GDM1 (cell line): ENCODE measurements at regions not wholly inside any gene's neighbourhood (a gene's known extent, or its start where the extent isn't known, plus 50 kb on each side); places are given as distances from the start of the nearest gene placed in this dataset.

Source experiments
- DNase-seq: peaks from one replicate; lab custom pipeline; 2025; lab: John Stamatoyannopoulos, UW

DNA sequence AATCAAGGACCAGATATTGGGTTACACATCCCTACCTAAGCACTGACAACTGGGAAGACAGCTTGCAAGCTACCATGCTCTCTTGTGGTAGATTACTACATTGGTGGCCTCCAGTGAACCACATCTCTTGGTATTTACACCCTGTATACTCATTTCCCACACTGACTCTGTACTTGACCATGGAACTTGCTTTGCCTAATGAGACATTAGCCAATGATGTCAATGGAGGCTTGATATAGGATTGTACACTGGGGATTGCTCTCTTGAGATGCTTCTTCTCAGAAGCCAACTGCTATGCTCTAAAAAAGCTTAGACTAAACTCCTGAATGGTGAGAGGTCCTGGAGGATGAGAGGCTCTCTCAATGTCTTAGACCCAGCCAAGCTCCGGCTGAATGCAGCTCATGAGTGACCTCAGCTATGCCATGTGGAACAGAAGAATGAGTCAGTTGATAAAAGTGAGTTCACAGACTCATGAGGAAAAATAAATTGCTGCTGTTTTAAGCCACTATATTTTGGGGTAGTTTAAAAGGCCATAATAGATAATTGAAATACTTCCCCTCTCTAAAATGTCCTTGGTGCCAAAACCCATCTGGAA lies 61.5 kb upstream of the GALNT15 start:
- no peak for DNase-seq

DNA sequence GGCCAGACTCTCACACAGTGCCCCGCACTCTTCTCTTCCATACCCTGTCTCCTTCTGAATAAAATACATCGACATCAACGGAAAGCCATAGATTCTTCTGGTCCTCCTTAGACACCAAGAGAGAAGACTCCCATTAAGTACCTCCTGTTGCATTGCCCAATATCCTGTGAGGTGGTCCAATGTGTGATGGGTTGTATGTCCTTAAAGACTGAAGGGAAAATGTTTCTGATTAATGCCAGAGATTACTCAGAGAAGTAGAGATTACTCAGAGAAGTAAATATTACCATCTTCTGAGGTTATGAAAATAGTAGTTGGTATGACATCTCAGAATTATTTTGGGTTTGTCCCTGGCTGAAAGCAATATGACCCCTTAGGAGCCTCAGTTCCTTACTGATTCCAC lies 60.8 kb upstream of the GALNT15 start:
- no peak for DNase-seq

DNA sequence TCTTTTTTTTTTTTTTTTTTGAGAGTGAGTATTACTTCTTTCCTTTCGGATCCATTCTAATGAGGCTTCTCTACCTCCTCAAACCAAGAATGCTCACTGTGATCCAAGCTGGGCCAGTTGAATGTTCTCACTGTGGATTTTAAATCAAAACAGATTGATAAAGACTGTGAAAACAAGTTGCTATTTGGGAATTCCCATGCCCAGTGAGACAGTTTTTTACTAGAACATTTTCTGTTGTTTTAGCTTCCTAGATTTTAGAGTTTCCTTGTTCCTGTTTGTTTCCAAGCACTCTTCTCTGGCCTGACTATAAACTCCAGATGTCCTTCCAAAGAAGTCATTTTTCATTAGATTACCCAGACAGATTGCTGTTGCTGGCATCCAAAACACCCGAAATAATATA lies 60.1 kb upstream of the GALNT15 start:
- DNase-seq: no peak

DNA sequence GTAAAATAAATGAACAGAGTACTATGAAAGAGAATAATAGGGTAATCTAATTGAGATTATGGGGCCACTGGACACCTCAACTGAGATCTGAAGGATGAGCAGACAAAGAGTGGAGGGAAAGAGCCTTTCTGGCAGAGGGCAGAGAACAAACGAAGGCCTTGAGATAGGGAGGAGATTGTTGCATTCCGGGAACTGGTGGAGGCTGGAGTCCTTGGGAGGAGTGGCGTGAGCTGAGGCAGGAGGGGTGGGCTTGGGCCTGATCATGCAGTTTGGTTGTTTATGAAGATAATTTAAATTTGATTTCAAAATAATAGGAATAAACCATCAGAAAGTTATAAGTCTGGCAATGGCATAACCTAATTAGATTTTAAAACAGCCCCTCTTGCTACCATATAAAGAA lies 59.5 kb upstream of the GALNT15 start:
- DNase-seq: no peak

DNA sequence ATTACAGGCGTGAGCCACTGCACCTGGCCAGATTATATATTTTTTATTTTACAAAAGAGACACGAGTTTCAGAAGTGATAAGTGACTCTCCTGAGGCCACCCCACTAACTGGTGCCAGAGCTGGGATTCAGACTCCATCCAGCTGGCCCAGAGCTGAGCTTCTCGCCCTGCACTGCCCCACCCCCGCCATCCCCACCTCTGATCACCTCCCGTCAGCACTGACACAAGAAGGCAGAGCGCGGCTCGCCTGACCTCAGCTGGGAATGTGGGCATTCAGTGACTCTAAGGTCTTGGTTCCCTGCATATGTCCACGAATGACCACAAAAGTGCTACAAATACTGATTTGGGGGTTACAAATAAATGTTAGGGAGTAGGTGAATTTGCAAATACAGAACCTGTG lies 56.1 kb upstream of the GALNT15 start:
- DNase-seq: no peak

DNA sequence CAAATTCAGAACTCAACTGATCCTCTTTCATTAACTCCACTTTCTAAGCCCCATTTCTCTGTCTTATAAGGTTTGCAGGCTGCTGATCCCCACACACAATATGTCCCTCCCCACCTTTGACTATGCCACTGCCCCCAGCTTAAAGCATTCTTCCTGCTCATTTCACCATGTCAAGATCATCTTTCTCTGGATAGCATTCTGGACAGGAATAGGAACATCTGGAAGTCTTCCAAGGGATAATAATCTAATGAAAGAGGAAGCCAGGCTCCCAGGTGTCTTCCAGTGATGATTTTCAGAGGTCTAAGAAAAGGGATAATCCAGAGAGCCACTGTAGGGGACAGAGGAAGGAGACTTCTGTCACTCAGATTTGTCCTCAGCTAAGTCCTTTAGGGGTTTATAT lies 54.6 kb upstream of the GALNT15 start:
- DNase-seq: no peak

DNA sequence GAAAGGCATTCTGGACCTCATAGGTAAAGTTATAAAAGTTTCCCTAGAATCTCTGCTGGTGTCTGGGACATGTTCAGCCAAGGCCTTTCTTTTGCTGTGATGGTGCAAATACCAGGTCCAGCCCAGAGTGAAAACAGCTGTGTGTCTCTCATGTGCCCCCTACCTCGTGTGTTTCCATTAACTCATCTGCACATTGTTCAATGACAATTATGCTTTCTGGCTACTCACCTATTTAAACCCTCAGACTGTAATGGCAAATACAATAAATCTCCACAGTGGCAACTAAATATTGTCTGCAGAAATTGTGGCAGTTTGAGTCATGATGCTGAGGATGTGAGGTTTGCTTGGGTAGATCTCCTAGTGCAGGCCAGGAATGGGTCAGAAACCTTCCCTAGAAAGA lies 53.1 kb upstream of the GALNT15 start:
- DNase-seq: no peak

DNA sequence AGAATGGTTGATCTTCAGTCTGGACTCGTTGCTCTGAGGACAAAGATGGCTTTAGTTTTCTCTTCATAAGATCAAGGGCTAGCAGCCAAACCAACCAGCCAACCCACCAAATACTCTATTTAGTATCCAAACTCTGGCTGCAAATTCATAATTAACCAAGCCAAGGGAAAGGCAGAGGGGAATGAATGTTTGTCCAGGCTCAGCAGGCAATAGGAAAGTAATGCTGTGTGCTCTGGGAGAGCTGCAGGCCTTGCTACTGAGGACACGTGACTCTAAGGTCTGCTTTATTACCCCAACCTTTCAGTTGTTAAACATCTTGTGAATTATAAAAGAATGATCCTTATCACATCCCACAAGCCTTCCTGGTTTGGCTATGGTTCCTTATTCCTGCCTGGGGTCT lies 52.3 kb upstream of the GALNT15 start:
- no peak for DNase-seq

DNA sequence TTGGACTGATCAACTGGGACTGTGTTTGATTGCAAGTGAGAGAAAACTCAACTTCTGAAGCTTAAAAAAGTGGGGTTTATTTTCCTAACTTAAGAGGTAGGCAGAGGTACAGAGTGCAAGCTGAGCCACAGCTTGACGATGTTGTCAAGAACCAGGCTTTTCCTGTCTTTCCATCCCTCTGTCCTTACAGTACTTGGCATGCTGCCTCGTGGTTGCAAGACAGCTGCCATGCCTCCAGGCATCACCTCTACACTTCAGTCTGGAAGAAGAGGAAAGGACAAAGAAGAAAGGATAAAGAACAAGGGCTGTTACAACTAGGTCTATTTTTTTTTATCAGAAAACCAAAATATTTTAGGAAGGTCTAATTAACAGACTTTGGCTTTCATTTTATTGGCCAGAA lies 51.8 kb upstream of the GALNT15 start:
- DNase-seq: no peak

DNA sequence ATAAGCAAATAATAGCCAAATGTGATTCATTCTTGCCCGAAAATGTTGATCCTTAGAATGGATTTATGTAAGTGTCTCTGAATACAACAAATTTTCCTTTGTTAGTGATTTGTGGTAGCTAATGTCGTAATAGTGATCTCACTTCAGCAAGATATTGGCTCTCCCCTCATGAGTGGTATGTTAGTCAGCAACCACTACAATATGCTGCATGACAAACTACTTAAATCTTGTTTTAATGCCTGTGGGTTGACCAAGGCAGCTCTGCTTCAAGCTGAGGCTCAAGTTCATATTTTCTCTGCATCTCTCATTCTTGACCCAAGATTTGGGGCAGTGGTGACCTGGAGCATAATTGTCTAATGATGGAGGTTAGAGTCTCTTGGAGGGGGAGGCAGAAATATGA lies 49.8 kb upstream of the GALNT15 start:
- DNase-seq: no peak
